ENCODE measurements at regions not wholly inside any gene's neighbourhood (a gene's known extent, or its start where the extent isn't known, plus 50 kb on each side); places are given as distances from the start of the nearest gene placed in this dataset.
"Not testable (repeated sequence)": the region's sequence is repeated elsewhere in the genome, so short reads cannot be mapped to it uniquely, and the experiment has no call there.

DNA sequence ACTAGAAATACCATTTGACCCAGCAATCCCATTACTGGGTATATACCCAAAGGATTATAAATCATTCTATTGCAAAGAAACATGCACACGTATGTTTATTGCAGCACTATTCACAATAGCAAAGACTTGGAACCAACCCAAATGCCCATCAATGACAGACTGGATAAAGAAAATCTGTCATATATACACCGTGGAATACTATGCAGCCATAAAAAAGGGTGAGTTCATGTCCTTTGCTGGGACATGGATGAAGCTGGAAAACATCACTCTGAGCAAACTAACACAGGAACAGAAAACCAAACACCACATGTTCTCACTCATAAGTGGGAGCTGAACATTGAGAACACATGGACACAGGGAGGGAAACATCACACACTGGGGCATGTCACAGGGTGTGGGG, 180.7 kb upstream of the IRX4 start:
- not testable (repeated sequence) for DNase-seq

DNA sequence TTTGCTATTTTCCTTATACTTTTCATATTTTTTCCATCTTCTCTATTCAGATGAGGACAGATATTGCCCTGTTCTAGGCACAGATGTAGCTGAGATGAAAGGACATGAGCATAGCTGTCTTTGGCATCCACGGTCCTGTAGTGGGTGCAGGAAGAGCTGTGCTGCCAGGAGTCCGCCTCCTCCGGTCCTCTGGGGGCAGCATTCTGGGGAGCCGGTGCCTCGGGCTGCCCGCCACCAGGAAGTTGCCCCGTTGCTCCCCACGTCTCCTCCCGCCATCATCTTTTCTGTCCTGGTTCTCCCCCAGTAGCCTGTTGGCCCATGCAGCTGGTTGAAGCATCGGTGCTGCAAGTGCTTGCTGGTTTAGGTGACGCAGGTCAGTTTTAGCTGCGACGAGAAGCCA, 170.0 kb upstream of the IRX4 start:
- DNase-seq: no peak

DNA sequence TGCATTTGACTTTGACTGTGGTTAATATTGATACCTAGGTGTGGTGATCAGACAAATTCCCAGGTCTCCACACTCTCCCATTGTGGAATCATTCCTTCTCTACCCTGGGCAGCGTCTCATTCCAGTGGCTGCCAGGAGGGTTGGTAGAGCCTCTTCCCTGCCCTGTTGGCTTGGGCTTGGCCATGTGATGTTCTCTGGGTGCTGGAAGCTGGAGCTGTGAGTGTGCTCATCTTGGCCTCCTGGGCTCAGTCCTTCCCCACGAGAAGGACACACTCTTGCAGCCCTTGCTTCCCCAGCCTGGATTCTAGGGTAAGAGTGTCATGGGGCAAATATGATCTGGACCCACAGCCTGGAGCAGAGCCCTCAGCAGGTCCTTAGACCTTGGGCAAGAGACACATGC, 167.2 kb upstream of the IRX4 start:
- DNase-seq: no peak

DNA sequence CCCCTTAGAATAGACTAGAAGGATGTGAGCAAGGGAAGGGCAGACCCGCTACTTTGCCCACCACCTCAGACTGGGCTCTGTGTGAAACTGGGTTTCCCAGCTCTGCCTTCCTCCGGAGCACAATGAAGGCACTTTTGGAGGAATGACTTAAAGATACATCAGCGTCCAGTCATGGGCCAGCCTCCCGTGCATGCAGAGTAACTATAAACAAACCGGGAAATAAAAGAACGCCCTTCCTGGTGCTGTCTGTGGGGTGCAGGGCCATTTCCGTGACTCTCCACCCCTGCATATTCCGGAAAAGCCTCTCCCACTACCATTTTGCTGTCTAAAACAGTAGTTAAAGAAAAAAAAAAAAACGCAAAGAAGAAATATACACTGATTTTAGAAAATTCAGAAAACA, 165.9 kb upstream of the IRX4 start:
- no peak for DNase-seq

DNA sequence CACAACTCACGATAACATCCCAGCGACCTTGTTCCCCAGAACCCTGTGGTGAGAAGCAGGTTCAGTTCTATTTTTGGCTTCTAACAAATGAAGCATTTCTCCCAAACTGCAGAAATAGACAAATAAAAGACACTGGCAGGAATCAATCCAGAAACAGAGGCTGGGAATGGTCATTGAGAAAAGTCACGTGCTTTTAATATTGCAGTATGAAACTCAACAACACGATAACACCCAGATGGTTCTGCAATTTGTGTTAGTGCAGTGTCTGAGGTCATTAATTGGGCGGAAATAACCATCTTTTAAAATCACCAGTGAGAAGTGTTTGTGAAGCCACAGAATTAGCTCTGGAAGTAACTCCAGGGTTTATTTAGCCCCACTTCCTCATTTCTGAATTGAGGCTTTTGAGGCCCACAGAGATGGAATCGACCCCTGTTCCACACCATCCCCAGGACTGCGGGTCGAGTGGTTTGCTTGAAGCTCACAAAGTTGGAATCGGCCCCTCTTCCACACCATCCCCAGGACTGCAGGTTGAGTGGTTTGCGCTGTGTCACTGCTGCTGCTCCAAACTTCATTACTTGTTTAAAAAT, 164.7 kb upstream of the IRX4 start:
- DNase-seq: no peak

DNA sequence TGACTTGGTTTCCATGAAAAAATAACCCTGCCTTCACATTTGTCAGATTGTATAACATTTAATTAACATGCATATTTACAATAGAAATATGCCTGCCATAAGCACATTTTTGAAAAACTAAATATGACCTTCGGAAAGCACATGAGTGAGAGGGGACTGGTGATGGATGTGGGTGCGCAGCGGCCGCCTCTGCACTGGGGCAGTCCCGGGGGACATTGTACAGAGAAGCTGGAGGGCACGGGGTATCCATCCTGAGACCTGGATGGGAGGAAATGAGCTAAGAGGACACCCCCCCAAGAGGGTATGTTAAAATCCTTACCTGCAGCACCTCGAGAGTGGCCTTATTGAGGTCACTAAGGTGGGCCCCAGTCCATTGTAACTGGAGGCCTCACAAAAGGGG, 161.3 kb upstream of the IRX4 start:
- DNase-seq: no peak

DNA sequence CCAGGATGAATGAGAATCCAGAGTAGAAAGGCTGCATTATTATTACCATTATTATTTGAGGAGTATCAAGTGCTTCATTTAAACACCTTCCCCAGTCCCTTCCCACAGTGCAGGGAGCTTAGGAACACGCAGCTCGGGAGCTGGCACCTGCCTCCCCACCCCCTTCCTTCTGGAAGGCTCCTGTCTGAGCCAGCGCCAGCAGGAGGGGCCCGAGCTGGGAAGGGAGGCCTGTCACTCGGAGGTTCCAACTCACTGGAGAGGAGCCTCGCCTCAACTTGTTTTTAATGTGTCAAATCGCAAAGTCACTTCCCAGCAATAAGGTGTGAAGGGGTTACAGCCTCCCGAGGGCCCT, 156.4 kb upstream of the IRX4 start:
- no peak for DNase-seq

DNA sequence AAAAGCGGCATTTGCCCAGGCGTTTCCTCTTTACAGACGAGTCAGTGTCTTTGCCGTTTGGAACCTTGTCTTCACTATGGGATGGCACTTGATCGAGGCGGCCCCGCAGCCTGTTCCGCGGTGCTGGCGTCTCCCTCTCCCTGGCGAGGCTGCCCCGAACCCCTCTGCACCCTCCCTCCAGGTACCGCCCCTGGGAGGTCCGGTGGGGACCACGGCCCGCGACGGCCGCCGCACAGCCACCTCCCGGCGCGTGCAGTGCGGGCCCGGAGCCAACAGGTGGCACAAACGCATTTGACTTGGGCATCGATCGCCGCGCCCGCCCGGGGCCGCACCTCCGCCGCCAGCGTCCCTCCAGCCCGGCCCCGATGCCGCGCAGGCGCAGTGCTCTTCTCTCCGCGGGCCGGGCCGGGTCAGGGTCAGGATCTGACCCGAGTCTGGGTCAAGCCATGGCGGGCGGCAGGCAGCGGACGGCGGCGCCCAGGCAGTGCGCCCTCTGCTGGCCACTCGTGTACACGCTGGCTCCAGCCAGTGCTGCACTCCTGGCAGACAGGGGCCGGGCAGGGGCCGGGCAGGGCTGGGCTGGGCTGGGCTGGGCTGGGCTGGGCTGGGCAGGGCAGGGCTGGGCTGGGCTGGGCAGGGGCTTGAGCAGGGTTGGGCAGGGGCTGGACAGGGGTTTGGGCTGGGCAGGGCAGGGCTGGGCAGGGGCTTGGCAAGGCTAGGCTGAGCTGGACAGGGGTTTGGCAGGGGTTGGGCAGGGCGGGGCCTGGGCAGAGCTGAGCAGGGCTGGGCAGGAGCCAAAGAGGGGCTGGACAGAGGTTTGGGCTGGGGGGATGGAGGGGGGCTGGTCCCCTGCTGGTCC, 155.8 kb upstream of the IRX4 start:
- DNase-seq: peak; percentile 37

DNA sequence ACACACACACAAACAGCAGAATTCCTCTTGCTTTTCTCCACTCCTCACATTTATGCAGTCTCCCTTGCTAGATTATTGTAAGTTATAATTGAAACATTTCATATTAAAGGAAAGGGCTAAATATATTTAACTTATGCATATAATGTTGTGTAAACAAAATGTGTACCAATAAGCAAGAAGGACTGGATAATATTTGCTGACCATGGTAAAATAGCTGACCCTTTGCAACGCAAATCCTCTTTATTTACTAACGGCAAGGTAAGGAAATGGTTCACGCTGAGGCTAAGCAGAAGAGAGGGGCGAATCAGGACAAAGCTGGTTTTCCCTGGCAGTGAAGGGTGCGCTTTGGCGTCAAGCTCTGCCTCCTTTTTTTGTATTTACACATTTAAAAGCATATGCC, 154.2 kb upstream of the IRX4 start:
- no peak for DNase-seq

DNA sequence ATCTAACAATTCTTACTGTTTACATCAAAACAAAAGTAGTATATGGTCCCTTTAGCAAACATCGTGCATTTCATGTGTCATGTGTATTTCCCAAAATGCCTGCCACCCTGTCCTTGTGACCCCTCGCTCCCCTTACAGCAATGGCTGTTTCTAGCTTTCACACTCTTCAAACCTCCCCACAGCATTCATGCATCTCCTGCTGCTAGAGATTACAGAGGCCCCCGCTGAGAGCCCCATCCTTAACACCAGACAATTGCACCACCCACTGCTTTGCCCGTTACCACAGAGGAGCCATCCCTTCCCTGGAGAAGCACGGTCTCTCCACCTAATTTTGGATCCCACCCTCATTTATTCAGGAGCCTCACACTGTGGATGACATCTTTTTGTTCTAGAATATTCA, 149.7 kb upstream of the IRX4 start:
- no peak for DNase-seq

DNA sequence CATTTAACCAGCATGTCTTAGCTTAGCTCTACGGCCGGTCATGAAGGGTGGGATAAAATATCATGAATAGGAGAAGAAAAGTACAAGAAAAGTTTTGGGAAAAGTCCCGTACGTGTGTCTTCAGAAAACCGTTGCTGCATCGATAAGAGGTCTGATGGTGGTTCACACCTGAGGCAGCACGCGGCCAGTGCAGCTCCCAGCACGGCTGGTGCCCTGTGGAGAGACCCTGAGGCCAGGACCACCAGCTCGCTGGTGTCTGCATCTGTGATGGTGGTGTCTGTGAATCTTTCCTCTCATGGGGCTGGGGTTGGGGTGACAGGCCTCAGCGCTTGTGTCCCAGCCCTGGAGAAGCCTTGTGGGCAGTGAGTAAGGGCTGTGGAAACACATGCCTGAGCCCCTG, 148.9 kb upstream of the IRX4 start:
- no peak for DNase-seq

DNA sequence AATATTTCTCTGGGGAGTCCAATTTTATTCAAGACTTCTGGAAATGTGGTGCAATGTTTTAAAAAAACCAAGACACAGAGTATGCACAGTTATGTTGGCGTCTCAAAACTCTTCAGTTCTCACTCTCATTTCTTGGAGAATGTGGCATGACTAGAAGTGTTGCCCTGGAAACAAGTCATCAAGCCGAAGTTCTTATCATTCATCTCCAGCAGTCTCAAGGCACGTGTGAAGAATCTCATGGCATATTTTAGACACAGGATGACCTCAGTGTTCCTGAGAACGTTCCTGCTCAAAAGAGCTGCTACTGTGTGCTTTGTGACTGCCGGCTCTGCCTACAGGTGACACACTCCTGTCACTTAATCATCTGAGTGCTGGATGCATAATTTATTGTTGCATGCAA, 147.4 kb upstream of the IRX4 start:
- DNase-seq: no peak

DNA sequence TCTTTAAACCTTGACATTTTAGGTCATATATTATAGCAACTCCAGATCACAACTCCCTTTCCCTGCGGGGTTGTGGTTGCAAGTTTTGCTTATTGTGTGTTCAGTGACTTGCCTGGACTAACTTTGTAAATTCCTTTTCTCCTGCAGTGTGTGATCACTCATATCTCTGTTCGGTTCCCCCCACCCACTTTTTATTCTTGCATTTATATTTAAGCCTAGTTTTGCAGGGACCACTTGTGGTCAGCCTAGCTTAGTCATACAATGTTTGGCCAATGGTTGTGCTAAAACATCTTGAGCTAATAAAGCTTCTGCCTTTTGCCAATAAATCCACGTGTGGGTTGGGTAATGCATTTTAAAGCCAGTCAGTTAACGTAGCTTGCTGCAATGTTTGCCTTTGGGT, 146.5 kb upstream of the IRX4 start:
- DNase-seq: no peak

DNA sequence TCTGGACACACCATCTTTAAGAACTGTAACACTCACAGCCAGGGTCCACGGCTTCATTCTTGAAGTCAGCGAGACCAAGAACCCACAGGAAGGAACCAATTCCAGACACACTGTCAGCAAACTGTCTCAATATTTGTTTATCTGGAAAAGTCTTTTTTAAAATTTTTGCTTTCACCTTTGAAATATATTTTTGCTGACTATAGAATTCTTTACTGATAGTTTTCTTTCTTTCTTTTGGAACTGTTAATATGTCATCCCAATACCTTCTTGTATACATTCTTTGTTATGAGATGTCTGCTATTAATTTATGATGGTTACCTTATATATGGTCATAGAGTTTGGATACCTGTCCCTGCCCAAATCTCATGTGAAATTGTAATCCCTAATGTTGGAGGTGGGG, 145.1 kb upstream of the IRX4 start:
- no peak for DNase-seq

DNA sequence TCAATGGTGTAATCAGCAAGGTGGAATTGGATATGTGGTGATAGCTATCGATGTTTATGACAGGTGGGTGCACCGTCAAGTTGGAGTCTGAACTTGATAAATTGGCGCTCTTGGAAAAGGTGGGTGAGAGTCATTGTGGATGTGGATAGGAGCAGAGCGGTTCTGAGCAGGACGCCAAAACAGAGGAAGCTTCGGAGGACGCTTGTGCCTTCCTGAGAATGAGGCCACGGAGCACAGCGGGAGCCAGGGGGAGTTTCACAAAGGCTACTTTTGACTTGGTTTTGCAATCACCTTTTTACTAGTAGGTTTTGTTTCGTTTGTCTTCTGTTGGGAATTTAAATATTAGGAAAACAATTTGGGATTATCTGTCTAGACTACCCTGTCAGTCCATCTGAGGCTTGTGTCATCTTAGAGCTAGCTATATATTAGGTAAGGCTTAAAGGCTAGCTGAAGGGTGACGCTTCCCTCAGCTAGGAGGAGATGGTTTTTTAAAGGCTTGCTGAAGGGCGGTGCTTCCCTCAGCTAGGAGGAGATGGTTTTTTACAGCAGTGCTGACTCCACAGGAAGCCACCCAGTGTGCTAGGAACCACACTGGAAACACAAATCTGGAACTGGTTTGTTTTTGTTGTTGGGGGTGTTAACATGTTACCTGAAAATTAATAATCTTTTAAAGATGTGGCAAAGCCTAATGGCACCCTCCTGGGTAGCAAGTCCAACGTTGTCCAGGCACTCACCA, 142.4 kb upstream of the IRX4 start:
- no peak for DNase-seq

DNA sequence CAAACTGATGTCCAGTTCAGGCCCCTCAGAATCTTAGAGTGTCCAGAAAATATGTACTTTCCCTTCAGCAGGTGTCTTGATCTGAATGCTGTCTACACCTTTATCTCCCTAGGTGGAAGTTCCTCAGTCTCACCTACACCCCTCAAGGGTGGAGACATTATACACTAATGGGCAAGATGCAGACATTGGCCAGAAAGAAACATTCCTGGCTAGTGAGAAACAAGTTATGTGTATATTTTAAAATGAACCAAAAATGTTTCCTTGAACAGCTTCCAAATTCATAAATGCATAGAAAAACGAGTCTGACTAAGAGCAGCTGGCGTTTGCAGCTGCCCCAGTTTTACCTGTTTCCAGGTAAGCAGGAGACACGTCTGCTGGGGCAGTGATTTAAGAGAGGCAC, 140.5 kb upstream of the IRX4 start:
- DNase-seq: no peak

DNA sequence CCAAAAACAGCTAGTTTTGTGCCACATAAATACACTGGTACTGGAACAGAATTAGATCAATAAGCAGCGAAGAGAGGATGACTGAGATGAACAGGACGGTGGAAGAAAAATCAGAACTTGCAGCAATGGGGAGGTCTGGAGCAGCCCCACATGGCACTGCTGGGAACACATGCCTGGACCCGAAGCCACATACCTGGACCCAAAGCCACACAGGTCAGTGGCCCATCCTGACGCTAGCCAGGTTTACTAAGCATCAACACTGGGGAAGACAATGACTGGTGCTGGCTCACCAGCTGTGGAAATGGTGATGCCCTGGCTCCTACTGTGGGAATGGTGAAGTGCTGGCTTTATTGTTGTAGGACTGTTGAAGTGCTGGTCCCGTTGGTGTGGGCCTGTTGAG, 139.7 kb upstream of the IRX4 start:
- no peak for DNase-seq

DNA sequence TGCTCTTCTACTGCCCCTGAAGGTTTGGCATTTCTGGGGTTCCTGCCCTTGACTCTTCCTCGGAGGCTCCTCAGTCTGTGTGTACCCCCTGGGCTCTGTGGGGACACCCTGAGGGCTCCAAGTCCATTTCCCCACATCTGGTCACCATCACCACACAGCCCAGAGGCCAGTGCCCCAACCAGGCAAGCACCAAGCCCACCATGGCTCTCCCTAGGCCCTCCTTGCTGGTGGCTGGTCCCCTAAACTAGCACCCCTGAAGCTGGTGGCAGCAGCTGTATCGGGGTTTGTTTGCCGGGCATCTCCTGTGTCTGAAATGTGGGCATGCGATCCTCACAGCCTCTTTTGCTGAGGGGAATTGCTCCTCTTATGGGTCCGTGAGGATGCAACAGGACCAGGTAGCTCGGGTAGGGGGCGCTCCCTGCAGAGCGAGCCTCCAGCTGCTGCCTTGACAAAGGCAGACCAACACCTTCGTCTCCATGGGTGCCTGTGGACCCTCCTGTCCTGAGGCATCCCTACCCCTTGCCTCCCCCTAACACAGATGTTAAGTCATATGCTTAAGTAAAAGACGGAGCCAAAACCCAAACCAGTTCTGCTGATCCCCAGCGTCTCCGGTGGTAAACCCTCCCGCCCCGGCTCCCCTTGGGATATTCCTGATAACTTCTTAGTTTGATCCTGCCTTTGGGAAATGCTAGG, 138.9 kb upstream of the IRX4 start:
- no peak for DNase-seq

DNA sequence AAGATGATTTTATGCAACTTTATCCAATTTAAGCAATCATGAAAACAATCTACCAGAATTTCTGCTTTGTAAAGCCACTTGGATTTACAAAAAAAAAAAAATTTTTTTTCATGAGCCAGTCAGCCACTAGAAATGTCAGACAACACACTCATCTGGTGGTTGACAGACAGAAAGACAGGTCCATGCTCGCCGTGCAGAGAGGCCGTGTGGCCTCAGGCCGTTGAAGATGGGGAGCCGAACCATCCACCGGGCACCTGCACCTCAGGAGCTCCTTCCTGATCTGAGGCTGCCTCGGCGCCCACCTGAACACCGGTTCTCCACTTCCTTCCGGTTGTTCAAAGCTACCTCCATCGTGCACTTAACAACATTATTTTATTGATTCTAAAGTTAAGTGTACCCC, 138.0 kb upstream of the IRX4 start:
- DNase-seq: no peak

DNA sequence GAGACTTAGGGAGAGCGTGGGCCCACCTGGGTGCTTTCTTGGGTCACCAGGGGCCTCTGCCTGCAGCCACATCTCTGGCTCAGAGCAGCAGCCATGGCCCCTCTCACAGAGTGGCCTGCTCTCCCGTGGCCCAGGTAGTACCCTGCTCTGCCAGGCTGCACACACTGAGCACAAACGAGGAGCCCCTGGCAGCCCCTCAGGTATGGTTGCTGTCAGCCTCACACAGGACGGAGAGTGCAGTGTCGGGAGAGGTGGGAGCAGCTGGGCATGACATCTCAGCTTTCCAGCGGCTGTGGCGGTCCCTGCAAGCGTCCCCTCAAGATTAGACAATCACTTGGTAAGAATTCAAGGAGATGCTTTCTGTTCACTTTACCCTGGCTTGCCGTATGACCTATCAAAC, 137.0 kb upstream of the IRX4 start:
- DNase-seq: no peak

DNA sequence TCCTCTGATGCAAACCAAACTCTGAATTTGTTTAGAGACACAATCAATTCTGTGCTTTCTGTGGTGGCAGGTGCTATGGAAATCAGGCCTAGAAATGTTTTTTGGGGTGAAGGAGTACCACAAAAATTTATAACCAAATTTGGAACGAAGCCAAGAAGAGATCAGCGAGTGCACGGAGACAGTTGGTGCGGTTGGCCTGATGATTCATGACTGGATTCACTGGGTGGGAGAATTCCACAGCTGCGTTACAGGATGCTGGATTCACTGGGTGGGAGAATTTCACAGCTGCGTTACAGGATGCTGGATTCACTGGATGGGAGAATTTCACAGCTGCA, 135.6 kb upstream of the IRX4 start:
- no peak for DNase-seq

DNA sequence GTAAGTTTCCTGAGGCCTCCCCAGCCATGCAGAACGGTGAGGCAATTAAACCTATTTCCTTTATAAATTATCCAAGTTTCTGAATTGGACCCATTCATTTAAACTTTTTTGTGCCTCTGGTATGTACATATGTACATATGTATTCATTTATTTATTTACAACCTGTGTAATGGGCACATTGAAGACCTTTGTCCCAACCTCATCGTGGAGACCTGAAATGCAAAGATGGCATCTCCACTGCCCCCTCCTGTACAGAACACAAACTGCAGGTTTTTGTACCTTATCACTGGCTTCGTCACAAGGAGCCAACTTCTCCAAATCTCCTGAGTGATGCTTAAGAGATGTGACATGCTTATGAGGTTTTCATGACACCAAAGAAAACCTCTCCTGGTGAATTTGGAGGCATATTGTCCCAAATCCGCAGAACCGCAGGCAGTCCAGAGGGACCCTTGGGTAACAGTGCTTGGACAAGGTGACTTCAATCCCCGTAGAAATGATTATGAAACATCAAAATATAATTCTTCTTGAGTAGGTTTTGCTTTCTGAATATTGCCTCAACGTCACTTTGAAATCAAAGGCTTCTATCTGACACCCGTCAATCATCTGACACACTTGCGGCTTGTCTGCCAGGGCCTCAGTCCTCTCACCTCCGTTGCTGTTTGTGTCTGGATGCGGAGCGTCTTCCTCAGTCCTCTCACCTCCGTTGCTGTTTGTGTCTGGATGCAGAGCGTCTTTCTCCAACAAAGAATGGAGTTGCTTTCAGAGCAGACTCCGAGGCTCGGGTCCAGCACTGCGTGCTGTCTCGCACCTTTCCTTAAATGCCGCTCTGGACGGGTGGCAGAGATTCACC, 135.0 kb upstream of the IRX4 start:
- no peak for DNase-seq

DNA sequence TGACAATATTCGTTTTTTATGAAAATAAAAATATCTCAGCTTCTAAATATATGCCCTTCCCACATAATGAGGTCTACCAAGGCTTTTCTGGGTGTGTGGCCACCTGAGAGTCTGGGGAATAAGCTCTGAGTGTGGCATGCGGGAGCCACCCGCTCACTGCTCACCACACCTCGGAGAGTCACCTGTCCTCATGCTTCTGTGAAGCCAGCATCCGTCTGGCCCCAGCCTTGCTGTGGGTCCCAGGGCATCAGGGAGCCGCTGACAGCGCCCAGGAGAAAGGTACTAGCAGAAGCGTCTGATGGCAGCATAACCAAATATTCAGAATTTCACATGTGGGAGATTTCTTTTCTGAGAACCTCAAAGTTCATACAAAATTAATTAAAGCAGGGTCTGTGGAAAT, 133.2 kb upstream of the IRX4 start:
- DNase-seq: no peak

Measured in CD4-positive, alpha-beta T cell treated with Interferon gamma for 1 hour (primary cell).